Esophagus squamous epithelium (tissue), 5 donors: ENCODE measurements at regions not wholly inside any gene's neighbourhood (a gene's known extent, or its start where the extent isn't known, plus 50 kb on each side); places are given as distances from the start of the nearest gene placed in this dataset.

Source experiments
- DNase-seq: peaks from one replicate; lab custom pipeline; 2025; lab: John Stamatoyannopoulos, UW
- H3K27ac ChIP-seq, 4 donors: fragments of 200-600 bp; sonication (generic); one replicate each; pipeline ENCODE4 v1.5.1; 2016 to 2019; ENCODE audit warnings: mild to moderate bottlenecking in 1 of 4
- H3K27me3 ChIP-seq, 4 donors: fragments of 200-600 bp; sonication (generic); 1 replicate in 3 of 4; 2 replicates in 1 of 4; pipeline versions ENCODE4 v1.5.1 to v1.6.0; 2017 to 2021; ENCODE audit warnings: antibody characterized with exemption in 1 of 4
- H3K36me3 ChIP-seq, 3 donors: fragments of 200-600 bp; sonication (generic); one replicate each; pipeline ENCODE4 v1.5.1; 2016 to 2019
- H3K4me1 ChIP-seq, 3 donors: fragments of 200-600 bp; sonication (generic); one replicate each; pipeline ENCODE4 v1.5.1; 2017 to 2019
- H3K4me3 ChIP-seq, 4 donors: fragments of 200-600 bp; sonication (generic); 1 replicate in 3 of 4; 2 replicates in 1 of 4; pipeline ENCODE4 v1.5.1; 2016 to 2019; ENCODE audit warnings: mild to moderate bottlenecking in 2 of 4, moderate library complexity in 1 of 4
- H3K9me3 ChIP-seq, 3 donors: fragments of 200-600 bp; sonication (generic); one replicate each; pipeline ENCODE4 v1.5.1; 2016 to 2019
- POLR2A ChIP-seq, 4 donors: fragments of 450-650 bp; IDR thresholded peaks; one replicate each; pipeline ENCODE4 v1.6.1; 2017; ENCODE audit warnings: antibody characterized with exemption in 4 of 4, mild to moderate bottlenecking in 4 of 4, moderate library complexity in 3 of 4
- WGBS, 2 donors: methylation state at CpG; one replicate each; pipeline ENCODE4 v1.1.5; 2018; 5-methylcytosine and 5-hydroxymethylcytosine counted together
- intact Hi-C: fragments of 100-400 bp; cut with DNase I; formaldehyde crosslinking; loops from one replicate; pipeline ENCODE4 v1.15.0; 2022
- TF ChIP-seq, protein P1 (sequence below), 6 experiments: fragments of 450-650 bp in 4 of 6; fragments of 200-600 bp in 2 of 6; sonication (generic) in 2 of 6; IDR thresholded peaks; one replicate each; pipeline ENCODE4 v1.5.1; 2016 to 2019; ENCODE audit warnings: antibody characterized with exemption in 6 of 6, mild to moderate bottlenecking in 4 of 6, moderate library complexity in 4 of 6
- donor health status: DM: yes; HTN: yes; CAD: no.

- Histone ChIP-seq H3K27ac (no peak overlapping the region), H3K4me3 (no peak overlapping the region), H3K9me3 (no peaks in the 10 kb centered on the region), H3K4me1 (no peaks in the 10 kb centered on the region), H3K27me3 (peaks cover 0 to 29% (median 0%) of the 10 kb centered on the region in 4 donors), H3K36me3 (no peaks in the 10 kb centered on the region)
- DNase-seq = no peak
- 73 to 77% methylated on average over 6 to 11 of the region's 13 CpGs for WGBS, 2 donors
- intact Hi-C loops = no loop called here
- no peak for TF ChIP-seq POLR2A (IDR thresholded peaks at IDR 0.05)
- TF ChIP-seq, protein P1, sequence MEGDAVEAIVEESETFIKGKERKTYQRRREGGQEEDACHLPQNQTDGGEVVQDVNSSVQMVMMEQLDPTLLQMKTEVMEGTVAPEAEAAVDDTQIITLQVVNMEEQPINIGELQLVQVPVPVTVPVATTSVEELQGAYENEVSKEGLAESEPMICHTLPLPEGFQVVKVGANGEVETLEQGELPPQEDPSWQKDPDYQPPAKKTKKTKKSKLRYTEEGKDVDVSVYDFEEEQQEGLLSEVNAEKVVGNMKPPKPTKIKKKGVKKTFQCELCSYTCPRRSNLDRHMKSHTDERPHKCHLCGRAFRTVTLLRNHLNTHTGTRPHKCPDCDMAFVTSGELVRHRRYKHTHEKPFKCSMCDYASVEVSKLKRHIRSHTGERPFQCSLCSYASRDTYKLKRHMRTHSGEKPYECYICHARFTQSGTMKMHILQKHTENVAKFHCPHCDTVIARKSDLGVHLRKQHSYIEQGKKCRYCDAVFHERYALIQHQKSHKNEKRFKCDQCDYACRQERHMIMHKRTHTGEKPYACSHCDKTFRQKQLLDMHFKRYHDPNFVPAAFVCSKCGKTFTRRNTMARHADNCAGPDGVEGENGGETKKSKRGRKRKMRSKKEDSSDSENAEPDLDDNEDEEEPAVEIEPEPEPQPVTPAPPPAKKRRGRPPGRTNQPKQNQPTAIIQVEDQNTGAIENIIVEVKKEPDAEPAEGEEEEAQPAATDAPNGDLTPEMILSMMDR (IDR thresholded peaks at IDR 0.05) = no peak
Observed at GRCh38 chr9:93900971-93901861, 53.9 kb downstream of the BARX1 start.

GRCh38 chr9:93900436-93900819 lies 54.7 kb downstream of the BARX1 start:
- no peaks in the 10 kb centered on the region for H3K4me1 ChIP-seq
- TF ChIP-seq, protein P1 (IDR thresholded peaks at IDR 0.05) = no peak
- no peak for TF ChIP-seq POLR2A (IDR thresholded peaks at IDR 0.05)
- H3K36me3 ChIP-seq = no peaks in the 10 kb centered on the region
- H3K27me3 ChIP-seq = peaks cover 0 to 25% (median 0%) of the 10 kb centered on the region in 4 donors
- WGBS, 2 donors = 91 to 93% methylated on average over 4 to 5 of the region's 5 CpGs
- H3K4me3 ChIP-seq = no peak overlapping the region
- no peak for DNase-seq
- no peak overlapping the region for H3K27ac ChIP-seq
- H3K9me3 ChIP-seq = no peaks in the 10 kb centered on the region
- intact Hi-C loops = no loop called here

- Histone ChIP-seq H3K27me3 (peaks cover 0 to 22% (median 0%) of the 10 kb centered on the region in 4 donors), H3K9me3 (no peaks in the 10 kb centered on the region), H3K27ac (no peak overlapping the region), H3K36me3 (no peaks in the 10 kb centered on the region), H3K4me1 (no peaks in the 10 kb centered on the region), H3K4me3 (no peak overlapping the region)
- 90% methylated on average over 5 to 7 of the region's 8 CpGs for WGBS, 2 donors
- TF ChIP-seq, protein P1 (IDR thresholded peaks at IDR 0.05) = no peak
- TF ChIP-seq POLR2A (IDR thresholded peaks at IDR 0.05) = no peak
- intact Hi-C loops = no loop called here
- DNase-seq = no peak
Observed at GRCh38 chr9:93899609-93900435, 55.3 kb downstream of the BARX1 start.

- H3K4me1 ChIP-seq = no peaks in the 10 kb centered on the region
- intact Hi-C loops = no loop called here
- no peaks in the 10 kb centered on the region for H3K36me3 ChIP-seq
- no peak overlapping the region for H3K4me3 ChIP-seq
- TF ChIP-seq, protein P1 (IDR thresholded peaks at IDR 0.05) = no peak
- TF ChIP-seq POLR2A (IDR thresholded peaks at IDR 0.05) = no peak
- WGBS, 2 donors = 75 to 79% methylated on average over 7 to 14 of the region's 17 CpGs
- H3K27ac ChIP-seq = no peak overlapping the region
- H3K27me3 ChIP-seq = peaks cover 0 to 11% (median 0%) of the 10 kb centered on the region in 4 donors
- DNase-seq = no peak
- no peaks in the 10 kb centered on the region for H3K9me3 ChIP-seq
Observed at GRCh38 chr9:93898502-93899426, 56.4 kb downstream of the BARX1 start.
